CD14-positive monocyte (primary cell): ENCODE measurements at regions not wholly inside any gene's neighbourhood (a gene's known extent, or its start where the extent isn't known, plus 50 kb on each side); places are given as distances from the start of the nearest gene placed in this dataset.

Source experiments
- DNase-seq, 3 donors: peaks; one replicate each; pipeline ENCODE4 v3.0.0-alpha.2; 2011 to 2022
- H2AFZ ChIP-seq: 2 replicates; pipeline ENCODE4 v1.6.0; 2012; ENCODE audit warnings: mild to moderate bottlenecking, low read depth, low read length, inconsistent platforms; ENCODE audit not compliant: insufficient read depth, poor library complexity, severe bottlenecking
- H3K27ac ChIP-seq, 2 donors: 1 replicate in 1 of 2; 2 replicates in 1 of 2; pipeline ENCODE4 v1.5.1; 2012 to 2013; ENCODE audit warnings: low read length in 2 of 2, control low read depth in 1 of 2, inconsistent platforms in 1 of 2, low read depth in 1 of 2, mild to moderate bottlenecking in 1 of 2
- H3K27me3 ChIP-seq, 2 donors: one replicate each; pipeline versions ENCODE4 v1.6.0 to v1.6.1; 2011 to 2013; ENCODE audit warnings: low read length in 2 of 2; ENCODE audit not compliant: control insufficient read depth in 2 of 2, insufficient read depth in 2 of 2
- H3K36me3 ChIP-seq, 2 donors: replicated peaks in 1 of 2; 1 replicate in 1 of 2; 2 replicates in 1 of 2; pipeline versions ENCODE4 v1.5.1 to v1.6.1; 2012 to 2013; ENCODE audit warnings: low read length in 2 of 2, control low read depth in 1 of 2, inconsistent platforms in 1 of 2, mild to moderate bottlenecking in 1 of 2; ENCODE audit not compliant: insufficient read depth in 2 of 2, control insufficient read depth in 1 of 2
- H3K4me1 ChIP-seq, 2 donors: 1 replicate in 1 of 2; 2 replicates in 1 of 2; pipeline versions ENCODE4 v1.5.1 to v1.6.1; 2012 to 2013; ENCODE audit warnings: low read length in 2 of 2, control low read depth in 1 of 2, inconsistent platforms in 1 of 2, mild to moderate bottlenecking in 1 of 2, moderate library complexity in 1 of 2; ENCODE audit not compliant: insufficient read depth in 2 of 2, control insufficient read depth in 1 of 2
- H3K4me2 ChIP-seq: replicated peaks from 2 replicates; pipeline ENCODE3; 2012; ENCODE audit warnings: low read length, moderate library complexity, mild to moderate bottlenecking; ENCODE audit not compliant: poor library complexity, severe bottlenecking; ENCODE audit errors: extremely low read depth
- H3K4me3 ChIP-seq, 3 experiments: fragments of 200-600 bp in 1 of 3; sonication (generic) in 1 of 3; replicated peaks in 1 of 3; 1 replicate in 2 of 3; 2 replicates in 1 of 3; pipeline ENCODE4 v1.5.1; 2011 to 2013; ENCODE audit warnings: low read length in 3 of 3, mild to moderate bottlenecking in 3 of 3, control low read depth in 2 of 3, low read depth in 2 of 3, inconsistent platforms in 1 of 3, moderate library complexity in 1 of 3
- H3K79me2 ChIP-seq: 2 replicates; pipeline ENCODE4 v1.6.0; 2012; ENCODE audit warnings: mild to moderate bottlenecking, control low read depth, inconsistent platforms, low read length, moderate library complexity; ENCODE audit not compliant: insufficient read depth
- H3K9ac ChIP-seq: 2 replicates; pipeline ENCODE4 v1.6.0; 2017; ENCODE audit warnings: low read length, mild to moderate bottlenecking; ENCODE audit not compliant: insufficient read depth, poor library complexity, severe bottlenecking
- H3K9me3 ChIP-seq, 2 donors: replicated peaks in 1 of 2; 1 replicate in 1 of 2; 2 replicates in 1 of 2; pipeline versions ENCODE4 v1.5.1 to v1.6.1; 2012 to 2013; ENCODE audit warnings: low read length in 2 of 2, control low read depth in 1 of 2; ENCODE audit not compliant: control insufficient read depth in 1 of 2, insufficient read depth in 1 of 2
- H4K20me1 ChIP-seq: 2 replicates; pipeline ENCODE4 v1.6.0; 2012; ENCODE audit warnings: mild to moderate bottlenecking, low read length, control low read depth, moderate library complexity; ENCODE audit not compliant: insufficient read depth
- H3K27ac Mint-ChIP-seq, 7 donors: one replicate each; pipeline ENCODE4 v1.8.0; 2020; ENCODE audit warnings: mild to moderate bottlenecking in 7 of 7, mixed read lengths in 7 of 7, moderate library complexity in 6 of 7, inconsistent platforms in 2 of 7
- H3K27me3 Mint-ChIP-seq, 3 donors: one replicate each; pipeline ENCODE4 v1.8.0; 2021 to 2022; ENCODE audit warnings: low read depth in 3 of 3, mild to moderate bottlenecking in 3 of 3, mixed read lengths in 3 of 3, moderate library complexity in 3 of 3, inconsistent platforms in 1 of 3
- H3K36me3 Mint-ChIP-seq, 2 donors: one replicate each; pipeline ENCODE4 v1.8.0; 2020; ENCODE audit warnings: mixed read lengths in 2 of 2, inconsistent platforms in 1 of 2, mild to moderate bottlenecking in 1 of 2
- H3K4me1 Mint-ChIP-seq: one replicate; pipeline ENCODE4 v1.8.0; 2020; ENCODE audit warnings: mild to moderate bottlenecking, mixed read lengths
- H3K4me3 Mint-ChIP-seq, 2 donors: one replicate each; pipeline ENCODE4 v1.8.0; 2020; ENCODE audit warnings: mild to moderate bottlenecking in 2 of 2, mixed read lengths in 2 of 2, moderate library complexity in 1 of 2
- H3K9me3 Mint-ChIP-seq, 7 donors: one replicate each; pipeline ENCODE4 v1.8.0; 2020 to 2022; ENCODE audit warnings: mixed read lengths in 7 of 7, mild to moderate bottlenecking in 6 of 7, moderate library complexity in 6 of 7, inconsistent platforms in 2 of 7
- WGBS: methylation state at CpG from one replicate; pipeline ENCODE4 v1.1.5; 2013; ENCODE audit warnings: missing lambda C conversion rate; ENCODE audit not compliant: insufficient coverage; 5-methylcytosine and 5-hydroxymethylcytosine counted together
- intact Hi-C, 2 donors: fragments of 100-400 bp; cut with micrococcal nuclease; formaldehyde crosslinking; loops; one replicate each; pipeline versions ENCODE4 v1.15.0 to v1.15.1; 2023
- TF ChIP-seq, protein P1 (sequence below): fragments of 200-600 bp; IDR thresholded peaks from one replicate; pipeline ENCODE4 v1.8.0; 2022; ENCODE audit warnings: antibody characterized with exemption, mild to moderate bottlenecking

DNA sequence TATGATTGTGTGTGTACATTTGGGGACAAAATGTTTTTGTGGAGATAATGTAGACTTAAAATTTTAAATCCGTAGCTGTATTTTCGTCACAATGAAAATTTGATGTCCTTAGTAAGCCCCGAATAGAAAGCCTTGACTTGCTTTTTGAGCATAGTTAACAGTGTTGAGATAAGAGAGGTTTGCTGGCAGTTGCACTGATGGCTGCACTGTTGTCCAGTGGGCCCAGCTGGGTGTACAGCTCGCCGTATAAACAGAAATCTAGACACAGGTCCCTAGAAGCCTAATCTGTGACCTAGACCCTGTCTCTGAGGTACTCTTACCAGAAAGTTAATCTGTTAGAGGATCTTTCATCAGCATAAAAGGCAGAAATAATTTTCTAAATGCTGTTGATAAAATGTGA, 271.3 kb upstream of the DMRT1 start:
- H3K36me3 ChIP-seq, result no peaks in the 10 kb centered on the region
- H3K4me2 ChIP-seq, result no peak overlapping the region
- H3K27ac Mint-ChIP-seq, result no peak overlapping the region
- no peak overlapping the region for H3K4me3 ChIP-seq
- no peak for DNase-seq
- H4K20me1 ChIP-seq, result no peaks in the 10 kb centered on the region
- intact Hi-C loops, result no loop called here
- H3K9ac ChIP-seq, result no peak overlapping the region
- no peaks in the 10 kb centered on the region for H3K79me2 ChIP-seq
- H3K4me1 ChIP-seq, result peaks cover 3 to 10% of the 10 kb centered on the region in 2 donors
- H3K27me3 ChIP-seq, result no peaks in the 10 kb centered on the region
- H3K4me3 Mint-ChIP-seq, result no peak overlapping the region
- 100% methylated on average over 3 of the region's 5 CpGs for WGBS
- no peak overlapping the region for H3K27ac ChIP-seq
- H3K27me3 Mint-ChIP-seq, result peaks cover 1 to 8% (median 2%) of the 10 kb centered on the region in 3 donors
- H3K9me3 ChIP-seq, result no peaks in the 10 kb centered on the region
- H3K4me1 Mint-ChIP-seq, result peaks cover 15% of the 10 kb centered on the region
- no peaks in the 10 kb centered on the region for H3K36me3 Mint-ChIP-seq
- TF ChIP-seq, protein P1, sequence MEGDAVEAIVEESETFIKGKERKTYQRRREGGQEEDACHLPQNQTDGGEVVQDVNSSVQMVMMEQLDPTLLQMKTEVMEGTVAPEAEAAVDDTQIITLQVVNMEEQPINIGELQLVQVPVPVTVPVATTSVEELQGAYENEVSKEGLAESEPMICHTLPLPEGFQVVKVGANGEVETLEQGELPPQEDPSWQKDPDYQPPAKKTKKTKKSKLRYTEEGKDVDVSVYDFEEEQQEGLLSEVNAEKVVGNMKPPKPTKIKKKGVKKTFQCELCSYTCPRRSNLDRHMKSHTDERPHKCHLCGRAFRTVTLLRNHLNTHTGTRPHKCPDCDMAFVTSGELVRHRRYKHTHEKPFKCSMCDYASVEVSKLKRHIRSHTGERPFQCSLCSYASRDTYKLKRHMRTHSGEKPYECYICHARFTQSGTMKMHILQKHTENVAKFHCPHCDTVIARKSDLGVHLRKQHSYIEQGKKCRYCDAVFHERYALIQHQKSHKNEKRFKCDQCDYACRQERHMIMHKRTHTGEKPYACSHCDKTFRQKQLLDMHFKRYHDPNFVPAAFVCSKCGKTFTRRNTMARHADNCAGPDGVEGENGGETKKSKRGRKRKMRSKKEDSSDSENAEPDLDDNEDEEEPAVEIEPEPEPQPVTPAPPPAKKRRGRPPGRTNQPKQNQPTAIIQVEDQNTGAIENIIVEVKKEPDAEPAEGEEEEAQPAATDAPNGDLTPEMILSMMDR, result no peak
- H2AFZ ChIP-seq, result no peak overlapping the region
- peaks cover 0 to 6% (median 0%) of the 10 kb centered on the region in 7 donors for H3K9me3 Mint-ChIP-seq

DNA sequence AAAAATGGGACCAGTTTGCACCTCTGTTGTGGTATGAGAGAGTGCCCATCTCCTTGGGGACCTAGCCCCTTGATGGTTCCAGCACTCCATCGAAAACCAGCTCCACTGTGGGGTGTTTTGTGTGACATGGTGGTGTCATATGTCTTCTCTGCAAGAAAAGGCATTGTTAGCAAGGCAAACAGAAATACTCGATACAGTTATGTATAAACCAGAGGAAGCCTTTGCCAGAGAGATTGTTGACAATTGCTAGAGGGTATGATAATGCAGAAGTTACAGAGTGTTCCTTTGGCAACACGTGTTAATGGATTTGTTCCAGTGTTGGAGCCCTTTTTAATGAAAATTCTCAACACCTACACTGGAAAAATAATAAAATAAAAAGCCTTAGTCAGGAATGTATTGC, 270.4 kb upstream of the DMRT1 start:
- Histone ChIP-seq H3K9ac (no peak overlapping the region), H3K27ac (no peak overlapping the region), H3K9me3 (no peaks in the 10 kb centered on the region), H2AFZ (no peak overlapping the region), H3K4me1 (peaks cover 3 to 10% of the 10 kb centered on the region in 2 donors), H3K79me2 (no peaks in the 10 kb centered on the region), H3K4me3 (no peak overlapping the region), H4K20me1 (no peaks in the 10 kb centered on the region), H3K36me3 (no peaks in the 10 kb centered on the region), H3K27me3 (no peaks in the 10 kb centered on the region), H3K4me2 (no peak overlapping the region)
- Mint-ChIP-seq H3K9me3 (peaks cover 0 to 1% (median 0%) of the 10 kb centered on the region in 7 donors), H3K27ac (no peak overlapping the region), H3K36me3 (no peaks in the 10 kb centered on the region), H3K27me3 (peaks cover 2 to 6% (median 4%) of the 10 kb centered on the region in 3 donors), H3K4me1 (peaks cover 15% of the 10 kb centered on the region), H3K4me3 (no peak overlapping the region)
- intact Hi-C loops, result no loop called here
- 100% methylated on average over 1 of the region's 3 CpGs for WGBS
- TF ChIP-seq, protein P1, result no peak
- no peak for DNase-seq
